ENCODE measurements at regions not wholly inside any gene's neighbourhood (a gene's known extent, or its start where the extent isn't known, plus 50 kb on each side); places are given as distances from the start of the nearest gene placed in this dataset.

GRCh38 chr12:30308010-30308717 is 387.5 kb downstream of the IPO8 start:
- Histone ChIP-seq H3K9me3 (ENCODE audit: low read depth) (no peaks in the 10 kb centered on the region), H3K27ac (peak overlapping the region; percentile 42), H3K27me3 (no peaks in the 10 kb centered on the region), H4K20me1 (ENCODE audit: insufficient read depth, poor library complexity, severe bottlenecking) (no peaks in the 10 kb centered on the region), H3K4me3 (no peak overlapping the region), H3K79me2 (no peaks in the 10 kb centered on the region), H3K36me3 (replicated peaks; ENCODE audit: insufficient read depth, low read depth) (no peaks in the 10 kb centered on the region), H2AFZ (no peak overlapping the region), H3K4me2 (no peak overlapping the region), H3K9me2 (replicated peaks; ENCODE audit: insufficient read depth) (no peaks in the 10 kb centered on the region), H3K4me1 (ENCODE audit: insufficient read depth) (no peaks in the 10 kb centered on the region)
- no peak for DNase-seq (ENCODE audit: low spot score)
- WGBS (ENCODE audit: low lambda C conversion rate, missing lambda C conversion rate), result 62% methylated on average over 4 of the region's 4 CpGs
- TF ChIP-seq CTCF (IDR thresholded peaks at IDR 0.05; ENCODE audit: poor library complexity) (no peak), EZH2phosphoT487 (IDR thresholded peaks at IDR 0.05; ENCODE audit: low read depth, severe bottlenecking, unreplicated experiment) (no peak), EZH2 (IDR thresholded peaks at IDR 0.05; ENCODE audit: borderline replicate concordance) (no peak)

DNA sequence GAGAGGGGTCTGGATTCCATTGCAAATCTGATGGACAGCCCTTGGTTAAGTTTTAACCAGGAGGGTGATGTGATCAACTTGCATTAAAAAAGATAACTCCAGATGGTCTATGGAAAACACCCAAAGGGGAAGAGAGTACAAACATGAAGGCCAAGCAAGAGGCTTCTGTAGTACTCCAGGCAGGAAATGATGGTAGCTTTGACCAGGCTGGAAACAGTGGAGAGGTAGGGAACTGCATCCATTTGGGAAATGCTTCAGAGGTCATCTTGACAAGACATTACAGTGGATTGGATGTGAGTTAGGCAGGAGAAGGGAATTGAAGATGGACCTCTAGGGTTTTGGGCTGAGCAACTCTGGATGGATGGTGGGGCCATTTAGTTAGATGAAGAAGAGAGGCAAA is 391.1 kb downstream of the IPO8 start:
- no peaks in the 10 kb centered on the region for H3K27me3 ChIP-seq
- no peaks in the 10 kb centered on the region for H4K20me1 ChIP-seq (ENCODE audit: insufficient read depth, poor library complexity, severe bottlenecking)
- H3K9me2 ChIP-seq (replicated peaks; ENCODE audit: insufficient read depth), result no peaks in the 10 kb centered on the region
- no peak overlapping the region for H2AFZ ChIP-seq
- DNase-seq (ENCODE audit: low spot score), result no peak
- no peak overlapping the region for H3K4me3 ChIP-seq
- no peak overlapping the region for H3K27ac ChIP-seq
- no peaks in the 10 kb centered on the region for H3K79me2 ChIP-seq
- no peaks in the 10 kb centered on the region for H3K9me3 ChIP-seq (ENCODE audit: low read depth)
- H3K36me3 ChIP-seq (replicated peaks; ENCODE audit: insufficient read depth, low read depth), result no peaks in the 10 kb centered on the region
- H3K4me1 ChIP-seq (ENCODE audit: insufficient read depth), result no peaks in the 10 kb centered on the region
- no peak for TF ChIP-seq EZH2phosphoT487 (IDR thresholded peaks at IDR 0.05; ENCODE audit: low read depth, severe bottlenecking, unreplicated experiment)
- TF ChIP-seq CTCF (IDR thresholded peaks at IDR 0.05; ENCODE audit: poor library complexity), result no peak
- no peak for TF ChIP-seq EZH2 (IDR thresholded peaks at IDR 0.05; ENCODE audit: borderline replicate concordance)
- H3K4me2 ChIP-seq, result no peak overlapping the region

DNA sequence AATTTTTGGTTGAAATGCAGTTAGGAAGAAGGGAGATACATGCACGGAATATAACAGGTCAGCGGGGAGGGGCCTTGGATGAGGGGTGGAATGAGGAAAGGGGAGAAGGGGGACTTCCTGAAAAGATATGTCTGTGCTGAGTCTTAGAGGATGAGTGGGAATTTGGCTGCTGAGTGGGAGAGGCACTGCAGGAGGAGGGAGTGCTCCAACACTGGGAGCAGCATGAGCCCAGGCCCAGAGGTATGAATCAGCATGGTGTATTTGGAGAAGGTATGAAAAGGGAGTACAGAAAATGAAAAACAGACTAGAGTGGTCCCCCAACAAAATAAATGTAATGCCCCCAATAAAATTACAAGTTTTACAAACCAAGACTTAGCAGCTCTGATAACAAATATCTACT is 394.4 kb downstream of the IPO8 start:
- Histone ChIP-seq H3K36me3 (replicated peaks; ENCODE audit: insufficient read depth, low read depth) (no peaks in the 10 kb centered on the region), H3K9me2 (replicated peaks; ENCODE audit: insufficient read depth) (no peaks in the 10 kb centered on the region), H4K20me1 (ENCODE audit: insufficient read depth, poor library complexity, severe bottlenecking) (no peaks in the 10 kb centered on the region), H3K4me1 (ENCODE audit: insufficient read depth) (no peaks in the 10 kb centered on the region), H3K79me2 (no peaks in the 10 kb centered on the region), H2AFZ (no peak overlapping the region), H3K27ac (no peak overlapping the region), H3K27me3 (no peaks in the 10 kb centered on the region), H3K4me3 (no peak overlapping the region), H3K9me3 (ENCODE audit: low read depth) (no peaks in the 10 kb centered on the region), H3K4me2 (no peak overlapping the region)
- no peak for TF ChIP-seq EZH2phosphoT487 (IDR thresholded peaks at IDR 0.05; ENCODE audit: low read depth, severe bottlenecking, unreplicated experiment)
- TF ChIP-seq CTCF (IDR thresholded peaks at IDR 0.05; ENCODE audit: poor library complexity), result no peak
- TF ChIP-seq EZH2 (IDR thresholded peaks at IDR 0.05; ENCODE audit: borderline replicate concordance), result no peak
- DNase-seq (ENCODE audit: low spot score), result no peak
- WGBS (ENCODE audit: low lambda C conversion rate, missing lambda C conversion rate), result 97% methylated on average over 2 of the region's 2 CpGs
